ENCODE measurements at regions not wholly inside any gene's neighbourhood (a gene's known extent, or its start where the extent isn't known, plus 50 kb on each side); places are given as distances from the start of the nearest gene placed in this dataset.

GRCh38 chr2:185128346-185128745 lies 530.0 kb downstream of the ZNF804A start:
- FAIRE-seq, result no peak
- dilution Hi-C loops (cut with MboI; ENCODE audit: extremely low pct_ligation_motif_present, low sequenced_read_pairs) (no loop called here), intact Hi-C loops (cut with micrococcal nuclease) (no loop called here)
- Histone ChIP-seq H3K4me3 (replicated peaks in 1 of 3; ENCODE audit: insufficient read depth in 1 of 3, low read depth in 1 of 3, low read length in 3 of 3) (no peak overlapping the region), H3K4me2 (ENCODE audit: insufficient read depth, low read length) (no peak overlapping the region), H3K27me3 (ENCODE audit: control insufficient read depth in 2 of 2, insufficient read depth in 2 of 2, low read length in 2 of 2) (no peaks in the 10 kb centered on the region), H3K9me3 (replicated peaks; ENCODE audit: control insufficient read depth, insufficient read depth, low read length) (no peaks in the 10 kb centered on the region), H3K9me1 (replicated peaks; ENCODE audit: control insufficient read depth, extremely low read depth, insufficient read depth, low read length) (no peaks in the 10 kb centered on the region), H3K9ac (replicated peaks; ENCODE audit: extremely low read depth, insufficient read depth, low read length) (no peak overlapping the region), H3K4me1 (ENCODE audit: control insufficient read depth, extremely low read depth, insufficient read depth, low read length) (no peaks in the 10 kb centered on the region), H3K79me2 (ENCODE audit: control insufficient read depth, insufficient read depth, low read length) (no peaks in the 10 kb centered on the region), H3K27ac (ENCODE audit: insufficient read depth, low read depth, low read length) (no peak overlapping the region), H3K36me3 (ENCODE audit: control insufficient read depth in 2 of 2, extremely low read depth in 1 of 2, insufficient read depth in 2 of 2, low read length in 2 of 2) (no peaks in the 10 kb centered on the region), H4K20me1 (replicated peaks; ENCODE audit: control insufficient read depth, extremely low read depth, insufficient read depth, low read length) (no peaks in the 10 kb centered on the region), H2AFZ (ENCODE audit: low read depth, low read length) (no peak overlapping the region)
- ChIA-PET POLR2A (no interaction called here), CTCF (no interaction called here)
- no TSS peak for BruUV-seq (replicated peaks)
- no peak for DNase-seq (ENCODE audit: low read depth, low spot score)
- TF ChIP-seq POLR2A (IDR thresholded peaks at IDR 0.05; ENCODE audit: low read depth, low read length) (no peak), POLR2AphosphoS5 (IDR thresholded peaks at IDR 0.05; ENCODE audit: insufficient read depth, low read depth, low read length) (no peak), GATA2 (IDR thresholded peaks at IDR 0.05; ENCODE audit: insufficient read depth, insufficient read length, low read depth, low read length) (no peak), FOS (IDR thresholded peaks at IDR 0.05; ENCODE audit: borderline replicate concordance, insufficient read depth, low read length) (no peak), MYC (IDR thresholded peaks at IDR 0.05; ENCODE audit: low read depth, low read length) (no peak), EZH2 (IDR thresholded peaks at IDR 0.05; ENCODE audit: borderline replicate concordance, low read depth, low read length, severe bottlenecking) (no peak), JUN (IDR thresholded peaks at IDR 0.05; ENCODE audit: borderline replicate concordance, insufficient read depth, insufficient read length, low read depth) (no peak), CTCF (IDR thresholded peaks at IDR 0.05; ENCODE audit: extremely low read depth in 1 of 2, insufficient read depth in 1 of 2, low read depth in 1 of 2, low read length in 2 of 2) (no peak), MAX (IDR thresholded peaks at IDR 0.05; ENCODE audit: insufficient read depth, insufficient read length) (no peak)

Measured in endothelial cell of umbilical vein (primary cell).